Liver (tissue), 3 donors: ENCODE measurements at regions not wholly inside any gene's neighbourhood (a gene's known extent, or its start where the extent isn't known, plus 50 kb on each side); places are given as distances from the start of the nearest gene placed in this dataset.

Experiments used
- CTCF ChIP-seq: fragments of 150-350 bp; IDR thresholded peaks from 2 replicates; pipeline ENCODE4 v1.5.1; 2017; ENCODE audit warnings: improper control_type of control experiment, low read depth, low read length; ENCODE audit not compliant: missing input control
- FOXA1 ChIP-seq: IDR thresholded peaks from 2 replicates; pipeline ENCODE4 v1.6.1; 2016; ENCODE audit warnings: antibody characterized with exemption
- JUND ChIP-seq, 2 donors: IDR thresholded peaks; 2 replicates each; pipeline ENCODE4 v1.6.1; 2016; ENCODE audit warnings: antibody characterized with exemption in 2 of 2
- MAX ChIP-seq: IDR thresholded peaks from 2 replicates; pipeline ENCODE4 v1.6.1; 2016; ENCODE audit warnings: antibody characterized with exemption
- NR2F2 ChIP-seq: IDR thresholded peaks from 2 replicates; pipeline ENCODE4 v1.6.1; 2016; ENCODE audit warnings: antibody characterized with exemption
- RAD21 ChIP-seq, 2 donors: IDR thresholded peaks; 2 replicates each; pipeline ENCODE4 v1.6.1; 2016; ENCODE audit warnings: antibody characterized with exemption in 2 of 2, mild to moderate bottlenecking in 2 of 2
- YY1 ChIP-seq: IDR thresholded peaks from 2 replicates; pipeline ENCODE4 v1.6.1; 2016; ENCODE audit warnings: antibody characterized with exemption, mild to moderate bottlenecking
- donor health status: healthy.
- donor health status: healthy.

- TF ChIP-seq CTCF (no peak), YY1 (no peak), JUND (IDR thresholded peaks at IDR 0.05) (no peak), FOXA1 (no peak), NR2F2 (no peak), MAX (no peak), RAD21 (IDR thresholded peaks at IDR 0.05) (no peak)
These were observed 56.7 kb upstream of the GUCA2B start for GRCh38 chr1:42096554-42096953.
